IPS-18c (cell line): ENCODE measurements at regions not wholly inside any gene's neighbourhood (a gene's known extent, or its start where the extent isn't known, plus 50 kb on each side); places are given as distances from the start of the nearest gene placed in this dataset.
"Not testable (repeated sequence)": the region's sequence is repeated elsewhere in the genome, so short reads cannot be mapped to it uniquely, and the experiment has no call there.

Experiments used
- H3K4me3 ChIP-seq: 2 replicates; pipeline ENCODE4 v1.7.0; 2013; ENCODE audit warnings: low read depth, mild to moderate bottlenecking, low read length, moderate library complexity; ENCODE audit not compliant: insufficient read depth
- H3K9me3 ChIP-seq: one replicate; pipeline ENCODE4 v1.6.1; 2013; ENCODE audit warnings: mild to moderate bottlenecking, low read length, moderate library complexity; ENCODE audit not compliant: control insufficient read depth, insufficient read depth

DNA sequence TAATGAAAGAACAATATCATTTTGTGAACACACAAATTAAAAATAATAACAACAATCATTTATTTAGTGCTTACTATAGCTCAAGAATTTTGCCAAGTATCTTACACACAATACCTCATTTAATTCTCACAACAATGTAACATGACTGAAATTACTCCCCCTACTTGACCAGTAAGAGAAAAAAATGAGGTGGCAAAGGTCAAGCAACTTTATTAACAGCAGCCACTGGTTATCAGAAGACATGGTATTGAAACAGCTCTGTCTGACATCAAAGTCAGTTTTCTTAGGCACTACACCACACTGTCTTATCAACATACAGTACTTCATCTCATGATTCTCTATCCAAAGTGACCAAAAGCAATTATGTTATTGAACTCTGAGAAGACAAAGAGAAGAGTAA lies 389.4 kb downstream of the ZEB2 start:
- no peaks in the 10 kb centered on the region for H3K9me3 ChIP-seq
- H3K4me3 ChIP-seq, result no peak overlapping the region

DNA sequence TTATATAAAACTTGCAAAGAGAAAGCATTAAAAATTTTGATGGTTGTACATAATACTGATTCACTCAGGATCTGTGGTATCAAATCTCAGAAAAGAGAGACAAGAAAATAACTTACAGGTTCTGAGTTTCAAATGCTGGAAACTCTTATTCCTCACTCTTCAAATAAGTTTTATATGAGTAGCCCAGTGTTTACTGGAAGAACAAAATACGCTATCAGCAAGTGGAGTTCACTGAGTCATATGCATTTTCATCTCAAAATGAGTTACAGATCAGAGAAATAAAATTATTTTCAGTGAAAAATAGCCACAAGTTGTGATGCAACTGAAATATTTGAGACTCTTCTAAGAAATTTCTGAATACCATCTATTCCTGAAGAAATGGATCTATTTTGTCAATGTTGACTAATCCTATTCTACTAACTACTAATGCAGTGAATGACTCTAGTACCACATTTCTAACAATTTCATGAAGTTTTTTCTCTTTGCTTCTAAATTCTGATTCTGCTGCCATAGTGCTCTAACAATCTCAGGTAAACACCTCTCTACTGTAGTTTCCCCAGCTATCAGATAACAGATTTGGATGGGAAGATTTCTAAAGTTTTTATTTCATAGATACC lies 391.7 kb downstream of the ZEB2 start:
- no peaks in the 10 kb centered on the region for H3K9me3 ChIP-seq

DNA sequence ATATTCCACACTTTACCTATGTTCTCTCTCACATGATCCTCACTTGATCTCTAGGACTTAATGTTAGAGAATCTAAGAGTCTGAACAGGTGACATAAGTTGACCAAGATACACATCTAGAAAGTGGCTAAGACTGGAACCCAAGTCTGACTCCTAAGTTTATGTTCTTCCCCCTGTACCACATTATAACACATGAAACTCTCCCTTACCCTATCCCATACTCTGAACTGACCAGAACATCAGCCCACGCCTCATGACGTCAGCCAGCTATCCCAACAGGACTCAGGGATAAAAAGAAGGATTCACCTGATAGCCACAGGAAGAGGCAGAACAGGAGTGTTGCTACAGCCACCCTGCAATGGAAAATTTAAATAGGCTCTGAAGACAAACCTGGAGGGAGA lies 392.2 kb downstream of the ZEB2 start:
- no peak overlapping the region for H3K4me3 ChIP-seq
- no peaks in the 10 kb centered on the region for H3K9me3 ChIP-seq

More for the DNA sequence above, 391.7 kb downstream of the ZEB2 start:
- H3K4me3 ChIP-seq, result no peak overlapping the region

DNA sequence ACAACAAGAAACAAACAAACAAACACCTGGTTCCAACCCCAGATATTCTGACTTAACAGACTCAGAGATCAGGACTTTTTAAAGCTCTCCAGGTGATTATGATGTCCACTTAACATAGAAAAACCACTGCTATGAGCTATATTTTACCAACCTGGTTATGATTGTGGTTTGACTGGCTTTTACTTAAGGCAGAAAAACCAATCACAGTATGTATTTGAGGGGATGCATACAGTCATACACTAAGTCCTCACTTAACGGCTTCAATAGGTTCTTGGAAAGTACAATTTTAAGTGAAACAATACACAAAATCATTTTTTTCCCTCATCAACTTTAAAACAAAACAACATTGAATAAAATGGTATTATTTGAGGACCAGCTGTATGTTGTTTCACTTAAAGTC lies 393.6 kb downstream of the ZEB2 start:
- no peak overlapping the region for H3K4me3 ChIP-seq
- no peaks in the 10 kb centered on the region for H3K9me3 ChIP-seq

DNA sequence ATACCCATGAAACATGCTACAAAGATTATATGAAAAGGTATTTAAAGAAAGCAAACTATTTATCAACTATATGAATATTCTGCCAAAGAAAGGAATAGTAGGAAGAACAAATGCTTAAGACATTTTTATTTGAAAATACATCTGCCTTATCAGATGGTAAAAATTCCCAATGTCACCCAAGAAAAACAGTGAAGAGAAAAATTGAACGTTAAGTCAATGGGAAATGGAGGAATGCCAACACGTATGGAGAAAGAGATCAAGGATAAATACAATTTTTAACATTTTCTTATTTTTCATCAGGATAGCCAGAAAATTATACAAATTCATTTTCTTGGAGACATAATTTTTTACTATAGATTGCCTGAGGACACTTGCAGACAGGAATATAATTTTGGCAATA lies 394.2 kb downstream of the ZEB2 start:
- no peaks in the 10 kb centered on the region for H3K9me3 ChIP-seq
- no peak overlapping the region for H3K4me3 ChIP-seq

DNA sequence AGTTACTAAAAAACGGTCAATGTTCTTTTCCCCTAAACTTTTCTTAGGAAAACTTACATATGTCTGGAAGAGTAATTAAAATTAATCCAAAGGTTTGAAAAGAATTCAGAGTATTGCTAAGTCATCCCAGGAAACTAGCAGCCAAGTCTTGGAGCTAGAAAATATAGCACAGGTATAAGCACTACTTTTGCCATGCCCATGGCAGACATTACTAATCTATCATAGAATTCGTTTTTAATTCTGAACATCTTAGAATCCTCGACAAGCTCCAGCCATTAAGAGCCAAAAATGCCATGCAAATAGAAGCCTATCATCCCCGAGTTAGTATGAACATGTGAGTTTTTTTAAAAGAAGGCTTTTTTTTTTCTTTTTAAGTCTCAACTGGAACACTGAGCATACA lies 395.0 kb downstream of the ZEB2 start:
- H3K9me3 ChIP-seq, result no peaks in the 10 kb centered on the region
- no peak overlapping the region for H3K4me3 ChIP-seq

DNA sequence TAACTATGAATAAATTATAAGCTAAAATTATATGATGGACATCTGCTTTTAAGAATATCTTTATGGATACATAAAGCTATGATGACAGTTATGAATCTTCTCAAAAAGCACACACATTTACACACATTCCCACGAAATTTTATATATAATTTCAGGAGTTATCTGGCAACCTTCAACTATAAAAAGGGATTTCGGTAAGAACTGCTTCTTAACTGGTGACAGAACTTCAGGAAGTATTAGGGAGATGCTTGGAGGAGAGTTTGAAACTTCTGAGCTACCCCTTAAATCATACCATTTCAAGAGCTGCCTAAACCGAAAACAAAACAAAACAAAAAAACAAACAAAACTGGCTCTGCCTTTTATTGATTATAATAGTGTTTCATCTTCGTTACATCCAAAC lies 399.4 kb downstream of the ZEB2 start:
- no peaks in the 10 kb centered on the region for H3K9me3 ChIP-seq
- no peak overlapping the region for H3K4me3 ChIP-seq

DNA sequence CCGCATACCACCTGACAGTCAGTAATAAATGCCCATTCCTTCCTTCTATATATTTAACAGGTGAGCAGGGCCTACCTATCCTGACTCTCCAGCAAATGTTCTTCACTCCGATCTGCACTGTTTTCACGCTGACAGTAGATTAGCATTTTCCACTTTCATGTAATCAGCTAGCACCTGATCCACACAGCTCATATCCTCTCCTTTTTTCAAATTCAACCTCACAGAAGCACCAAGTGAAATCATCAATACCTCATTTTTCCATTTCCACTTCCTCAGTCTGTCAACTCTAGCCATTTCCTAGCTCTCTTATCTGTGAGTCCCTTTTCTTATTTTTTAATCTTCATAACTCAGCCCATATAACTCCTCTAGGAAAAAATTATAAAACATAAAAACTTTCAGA lies 402.8 kb downstream of the ZEB2 start:
- H3K4me3 ChIP-seq, result no peak overlapping the region
- no peaks in the 10 kb centered on the region for H3K9me3 ChIP-seq

DNA sequence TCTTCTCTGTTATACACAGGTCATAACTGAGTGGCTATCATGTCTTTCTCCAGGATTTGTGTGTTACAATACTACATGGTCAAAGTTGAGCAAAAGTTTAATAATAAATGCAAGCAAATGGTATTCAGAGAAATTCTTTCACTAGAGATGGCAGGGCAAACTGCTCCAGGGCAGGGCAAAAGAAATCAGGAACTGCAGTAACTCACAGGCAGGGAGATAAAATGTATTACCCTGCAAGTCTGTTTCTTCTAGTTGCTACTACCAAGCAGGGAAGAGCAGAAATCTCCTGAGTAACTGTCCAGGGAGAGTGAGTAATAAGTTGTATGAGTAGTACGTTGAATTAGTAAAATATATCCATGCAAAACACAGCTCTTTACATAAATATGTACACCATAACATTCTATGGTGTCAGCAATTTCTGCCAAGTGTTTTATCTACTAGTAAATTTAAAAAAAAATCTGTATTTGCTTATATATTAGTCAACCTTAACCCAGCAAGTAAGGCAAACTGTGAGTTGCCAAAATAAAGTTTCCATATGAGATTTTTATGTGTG lies 404.1 kb downstream of the ZEB2 start:
- H3K4me3 ChIP-seq, result no peak overlapping the region
- H3K9me3 ChIP-seq, result no peaks in the 10 kb centered on the region

DNA sequence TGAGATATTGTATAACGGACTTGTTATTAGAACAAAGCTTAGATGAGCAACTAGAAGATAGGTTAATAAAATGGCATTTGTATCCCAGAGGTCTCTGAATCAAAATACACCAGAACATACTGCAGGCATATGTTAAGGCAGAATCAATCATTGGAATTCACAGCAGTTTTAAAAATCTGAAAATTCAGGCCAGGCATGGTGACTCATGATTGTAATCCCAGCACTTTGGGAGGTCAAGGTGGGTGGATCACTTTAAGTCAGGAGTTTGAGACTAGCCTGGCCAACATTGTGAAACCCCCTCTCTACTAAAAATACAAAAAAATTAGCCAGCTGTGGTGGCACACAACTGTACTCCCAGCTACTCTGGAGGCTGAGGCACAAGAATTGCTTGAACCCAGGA lies 405.2 kb downstream of the ZEB2 start:
- Histone ChIP-seq H3K4me3 (no peak overlapping the region), H3K9me3 (no peaks in the 10 kb centered on the region)

DNA sequence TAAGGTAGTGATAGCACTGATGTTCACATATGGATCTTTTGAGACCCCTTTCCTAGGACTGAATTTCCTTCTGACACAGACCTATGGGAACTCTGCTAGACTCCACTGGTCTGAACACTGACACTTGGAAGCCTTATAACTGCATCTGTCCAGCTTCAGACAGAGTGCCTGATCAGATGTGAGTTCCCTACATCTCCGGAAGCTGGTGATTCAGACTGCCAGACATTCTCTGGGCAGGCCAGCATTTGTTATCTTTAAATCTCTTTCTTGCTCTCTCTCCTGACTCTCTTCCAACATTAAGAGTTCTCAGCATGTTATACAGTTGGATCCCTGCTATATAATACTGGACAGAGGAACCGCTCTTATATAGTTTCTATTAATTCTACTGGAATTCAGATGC lies 408.5 kb downstream of the ZEB2 start:
- no peak overlapping the region for H3K4me3 ChIP-seq
- no peaks in the 10 kb centered on the region for H3K9me3 ChIP-seq

DNA sequence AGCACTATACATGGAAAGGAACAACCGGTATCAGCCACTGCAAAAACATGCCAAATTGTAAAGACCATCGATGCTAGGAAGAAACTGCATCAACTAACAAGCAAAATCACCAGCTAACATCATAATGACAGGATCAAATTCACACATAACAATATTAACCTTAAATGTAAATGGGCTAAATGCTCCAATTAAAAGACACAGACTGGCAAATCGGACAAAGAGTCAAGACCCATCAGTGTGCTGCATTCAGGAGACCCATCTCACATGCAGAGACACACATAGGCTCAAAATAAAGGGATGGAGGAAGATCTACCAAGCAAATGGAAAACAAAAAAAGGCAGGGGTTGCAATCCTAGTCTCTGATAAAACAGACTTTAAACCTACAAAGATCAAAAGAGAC lies 413.8 kb downstream of the ZEB2 start:
- not testable (repeated sequence) for H3K9me3 ChIP-seq, H3K4me3 ChIP-seq

DNA sequence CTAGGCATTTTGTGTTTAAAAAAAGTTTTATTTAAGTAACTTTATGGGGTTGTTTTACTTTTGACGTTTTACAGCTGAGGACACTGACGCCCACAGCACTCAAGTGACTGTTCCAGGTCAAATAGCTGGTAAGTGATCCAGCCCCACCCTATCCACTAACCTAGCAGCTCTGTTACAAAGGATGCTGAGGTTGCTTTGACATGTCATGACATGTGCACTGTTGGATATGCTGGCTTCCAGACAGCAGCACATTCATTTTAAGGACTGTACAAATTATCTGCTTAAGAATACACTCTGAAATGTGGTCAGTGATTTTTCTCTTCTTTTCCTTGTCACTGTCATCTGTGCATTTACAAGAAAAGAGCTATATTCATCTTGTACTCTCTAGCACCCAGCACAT lies 417.5 kb downstream of the ZEB2 start:
- peaks cover 9% of the 10 kb centered on the region for H3K9me3 ChIP-seq
- no peak overlapping the region for H3K4me3 ChIP-seq

DNA sequence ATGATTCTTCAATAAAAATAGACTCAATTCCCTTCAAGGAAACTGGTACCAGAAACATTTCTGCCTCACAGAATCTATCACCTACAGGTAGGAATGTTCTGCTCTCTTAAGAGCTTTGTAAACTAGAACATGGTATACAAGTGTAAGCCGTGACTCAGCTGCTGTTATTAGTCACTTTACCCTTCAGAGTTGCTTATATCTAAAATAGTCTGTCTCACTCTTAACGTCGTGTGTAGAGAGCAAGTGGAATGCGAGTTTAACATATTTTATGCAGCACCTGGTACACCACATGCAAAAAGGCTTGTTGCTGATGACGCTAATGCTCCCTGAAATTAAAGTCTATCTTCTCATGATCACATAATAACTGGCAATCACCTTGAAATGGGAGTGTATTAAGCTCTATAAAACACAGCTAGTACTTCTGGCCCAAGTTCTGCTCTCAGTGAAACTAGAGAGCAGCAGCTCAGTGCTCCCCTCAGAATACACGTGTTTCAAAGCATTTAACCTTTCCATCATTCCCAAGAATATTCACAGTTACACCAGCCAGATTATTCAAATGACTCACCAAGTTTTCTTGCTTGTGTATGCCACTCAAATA lies 420.0 kb downstream of the ZEB2 start:
- no peak overlapping the region for H3K4me3 ChIP-seq
- H3K9me3 ChIP-seq, result peaks cover 9% of the 10 kb centered on the region

DNA sequence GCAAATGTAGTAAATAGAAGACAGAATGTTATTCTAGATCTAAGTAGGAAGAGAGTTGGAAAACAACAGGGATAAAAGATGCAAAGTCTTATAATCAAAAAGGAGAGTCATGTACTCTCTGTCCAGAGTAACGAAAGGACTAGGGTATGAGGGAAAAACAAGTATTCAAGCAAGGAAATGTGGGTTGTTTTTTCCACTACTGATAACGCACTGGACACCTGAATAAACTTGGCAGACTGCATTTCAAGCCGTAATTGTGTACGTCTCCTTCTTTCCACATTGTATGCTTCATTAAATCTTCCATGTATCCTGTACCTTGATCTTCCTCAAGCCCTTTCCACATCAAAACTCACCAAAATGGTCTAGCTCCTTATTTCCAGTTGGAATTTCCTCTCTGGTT lies 420.6 kb downstream of the ZEB2 start:
- Histone ChIP-seq H3K4me3 (no peak overlapping the region), H3K9me3 (peaks cover 7% of the 10 kb centered on the region)

DNA sequence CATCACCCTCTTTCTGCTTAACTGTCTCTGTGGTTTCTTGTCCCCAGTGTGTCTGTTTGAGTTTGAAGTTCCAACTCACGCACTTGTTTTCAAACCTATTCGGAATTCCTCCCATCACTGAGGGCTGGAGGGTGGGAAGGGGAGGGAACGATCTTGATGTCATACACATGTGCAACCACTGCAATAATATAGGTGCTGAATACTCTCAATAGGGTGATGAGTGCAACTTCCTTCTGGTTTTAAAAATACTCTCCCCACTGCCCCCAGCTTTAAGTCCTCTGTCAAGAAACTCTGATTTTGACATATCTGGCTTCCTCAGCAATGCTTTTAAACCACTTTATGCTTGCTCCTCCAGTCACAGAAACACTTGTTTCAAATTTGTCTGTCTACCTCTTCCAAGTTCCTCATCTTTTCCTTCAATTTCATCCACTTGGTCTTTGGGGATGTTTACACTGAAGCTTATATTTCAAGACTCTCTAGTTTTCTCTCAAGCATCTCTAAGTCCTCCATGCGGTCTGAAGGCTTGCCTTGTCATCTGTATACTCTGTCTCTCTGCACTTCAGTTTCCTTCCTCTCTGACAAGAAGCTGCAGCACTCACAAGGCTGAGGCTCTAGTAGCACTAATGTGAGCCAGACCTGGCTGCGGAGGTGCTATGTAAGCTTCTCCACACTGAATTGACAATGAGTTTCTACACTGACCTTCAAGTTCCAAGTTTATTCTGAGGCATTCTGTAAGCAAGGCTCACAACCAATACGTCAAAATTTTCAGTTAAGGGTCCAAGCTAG lies 422.3 kb downstream of the ZEB2 start:
- no peaks in the 10 kb centered on the region for H3K9me3 ChIP-seq
- no peak overlapping the region for H3K4me3 ChIP-seq

DNA sequence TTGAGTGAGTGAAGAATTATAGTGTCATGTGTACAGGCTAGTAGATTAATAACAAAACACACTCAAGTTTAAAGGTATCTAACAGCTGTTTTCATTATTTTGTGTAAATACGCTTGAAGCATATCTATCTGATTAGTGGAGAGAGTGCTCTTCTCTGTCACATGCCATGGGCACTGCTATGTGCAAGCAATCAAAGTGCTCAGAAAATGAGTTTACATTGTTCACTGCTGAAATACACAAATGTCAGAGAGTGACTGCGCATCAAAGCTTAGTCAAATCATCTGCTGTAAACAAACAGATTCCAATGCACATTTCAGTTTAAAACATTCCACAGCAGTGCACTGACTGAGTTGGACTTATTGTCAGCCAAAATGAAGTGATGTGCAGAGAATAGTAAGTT lies 423.4 kb downstream of the ZEB2 start:
- Histone ChIP-seq H3K4me3 (no peak overlapping the region), H3K9me3 (no peaks in the 10 kb centered on the region)

DNA sequence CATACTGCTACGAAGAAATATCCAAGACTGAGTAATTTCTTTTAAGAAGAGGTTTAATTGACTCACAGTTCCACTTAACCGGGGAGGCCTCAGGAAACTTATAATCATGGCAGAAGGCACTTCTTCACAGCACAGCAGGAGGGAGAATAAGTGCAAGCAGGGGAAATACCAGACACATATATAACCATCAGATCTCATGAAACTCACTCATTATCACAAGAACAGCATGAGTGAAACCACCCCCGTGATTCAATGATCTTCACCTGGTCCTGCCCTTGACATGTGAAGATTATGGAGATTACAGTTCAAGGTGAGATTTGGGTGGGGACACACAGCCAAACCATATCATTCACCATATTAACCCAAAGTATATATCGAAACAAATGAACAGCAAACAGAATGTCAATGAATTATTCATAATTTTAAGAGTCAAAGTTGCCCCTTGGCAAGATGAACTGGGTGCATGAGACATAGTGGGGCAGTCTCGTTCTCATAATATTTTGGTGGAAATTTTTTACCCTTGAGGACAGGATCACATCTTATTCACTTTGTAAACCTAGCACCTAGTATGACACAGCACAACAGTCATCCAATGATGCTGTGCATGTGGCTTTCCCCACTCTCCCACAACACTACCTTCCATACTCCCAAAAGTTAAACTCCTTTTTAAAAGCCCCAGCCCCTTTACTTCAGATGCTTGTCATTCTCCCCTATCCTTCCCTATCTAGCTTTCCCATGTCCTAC lies 425.3 kb downstream of the ZEB2 start:
- H3K9me3 ChIP-seq, result no peaks in the 10 kb centered on the region
- H3K4me3 ChIP-seq, result no peak overlapping the region
